ENCODE measurements at regions not wholly inside any gene's neighbourhood (a gene's known extent, or its start where the extent isn't known, plus 50 kb on each side); places are given as distances from the start of the nearest gene placed in this dataset.

DNA sequence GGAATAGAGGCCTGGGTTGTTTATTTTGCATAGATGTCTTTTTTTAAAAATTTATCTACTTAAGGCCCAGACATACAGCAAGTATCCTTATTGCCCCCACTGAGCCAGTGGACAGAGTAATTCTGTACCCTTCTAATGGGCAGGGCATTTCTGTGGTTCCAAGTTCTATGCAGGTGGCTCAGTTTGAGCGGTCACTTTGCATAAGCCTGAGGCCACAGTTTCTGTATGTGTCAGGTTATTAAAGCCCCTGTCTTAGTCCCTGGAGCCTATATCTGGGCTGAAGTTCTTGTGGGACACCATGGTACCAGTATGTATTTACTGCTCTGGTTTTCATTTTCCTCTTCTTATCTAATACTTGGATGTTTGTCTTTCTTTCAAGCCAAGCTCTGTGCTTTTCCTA is 168.8 kb downstream of the MID1IP1 start:
- Mint-ChIP-seq H3K36me3 (no peaks in the 10 kb centered on the region), H3K4me1 (no peaks in the 10 kb centered on the region), H3K9me3 (no peaks in the 10 kb centered on the region), H3K4me3 (no peak overlapping the region), H3K27me3 (ENCODE audit: low read depth in 2 of 2) (peaks cover 3 to 43% of the 10 kb centered on the region in 2 donors), H3K27ac (no peak overlapping the region)
- no peak for ATAC-seq
- Histone ChIP-seq H3K27me3 (ENCODE audit: control insufficient read depth, insufficient read depth, low read length) (no peaks in the 10 kb centered on the region), H3K36me3 (ENCODE audit: control insufficient read depth, insufficient read depth, low read length) (no peaks in the 10 kb centered on the region), H3K4me1 (ENCODE audit: control insufficient read depth, insufficient read depth, low read length) (no peaks in the 10 kb centered on the region), H3K27ac (ENCODE audit: low read length) (no peak overlapping the region), H3K4me3 (ENCODE audit: low read length) (no peak overlapping the region), H3K9me3 (ENCODE audit: control insufficient read depth, insufficient read depth, low read length) (no peaks in the 10 kb centered on the region)
- no peak for DNase-seq
- WGBS (ENCODE audit: insufficient coverage), result 100% methylated on average over 1 of the region's 1 CpG
- TF ChIP-seq, protein P1, sequence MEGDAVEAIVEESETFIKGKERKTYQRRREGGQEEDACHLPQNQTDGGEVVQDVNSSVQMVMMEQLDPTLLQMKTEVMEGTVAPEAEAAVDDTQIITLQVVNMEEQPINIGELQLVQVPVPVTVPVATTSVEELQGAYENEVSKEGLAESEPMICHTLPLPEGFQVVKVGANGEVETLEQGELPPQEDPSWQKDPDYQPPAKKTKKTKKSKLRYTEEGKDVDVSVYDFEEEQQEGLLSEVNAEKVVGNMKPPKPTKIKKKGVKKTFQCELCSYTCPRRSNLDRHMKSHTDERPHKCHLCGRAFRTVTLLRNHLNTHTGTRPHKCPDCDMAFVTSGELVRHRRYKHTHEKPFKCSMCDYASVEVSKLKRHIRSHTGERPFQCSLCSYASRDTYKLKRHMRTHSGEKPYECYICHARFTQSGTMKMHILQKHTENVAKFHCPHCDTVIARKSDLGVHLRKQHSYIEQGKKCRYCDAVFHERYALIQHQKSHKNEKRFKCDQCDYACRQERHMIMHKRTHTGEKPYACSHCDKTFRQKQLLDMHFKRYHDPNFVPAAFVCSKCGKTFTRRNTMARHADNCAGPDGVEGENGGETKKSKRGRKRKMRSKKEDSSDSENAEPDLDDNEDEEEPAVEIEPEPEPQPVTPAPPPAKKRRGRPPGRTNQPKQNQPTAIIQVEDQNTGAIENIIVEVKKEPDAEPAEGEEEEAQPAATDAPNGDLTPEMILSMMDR (IDR thresholded peaks at IDR 0.05), result no peak
- intact Hi-C loops (cut with micrococcal nuclease), result no loop called here

DNA sequence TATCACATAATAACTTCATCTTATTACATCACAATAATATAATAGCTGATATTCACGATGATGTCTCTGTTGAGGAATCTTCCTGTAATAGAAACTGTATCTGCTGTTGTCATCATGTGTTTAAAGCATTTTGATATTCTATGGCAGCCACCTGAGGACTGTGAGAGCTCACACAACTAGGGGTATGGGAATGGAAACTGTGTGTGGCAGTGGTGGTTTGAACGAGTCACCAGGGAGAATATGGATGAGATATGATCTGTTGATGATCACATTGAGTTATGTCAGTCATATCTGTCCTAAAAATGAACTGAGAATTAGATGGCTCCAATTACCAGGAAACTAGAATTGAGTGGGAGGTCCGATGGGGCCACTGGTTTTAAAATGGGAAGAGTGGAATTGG is 169.6 kb downstream of the MID1IP1 start:
- Mint-ChIP-seq H3K9me3 (no peaks in the 10 kb centered on the region), H3K27ac (no peak overlapping the region), H3K36me3 (no peaks in the 10 kb centered on the region), H3K4me3 (no peak overlapping the region), H3K27me3 (ENCODE audit: low read depth in 2 of 2) (peaks cover 3 to 43% of the 10 kb centered on the region in 2 donors), H3K4me1 (no peaks in the 10 kb centered on the region)
- H3K4me1 ChIP-seq (ENCODE audit: control insufficient read depth, insufficient read depth, low read length), result no peaks in the 10 kb centered on the region
- no peaks in the 10 kb centered on the region for H3K36me3 ChIP-seq (ENCODE audit: control insufficient read depth, insufficient read depth, low read length)
- TF ChIP-seq, protein P1 (IDR thresholded peaks at IDR 0.05), result no peak
- intact Hi-C loops (cut with micrococcal nuclease), result no loop called here
- H3K27ac ChIP-seq (ENCODE audit: low read length), result no peak overlapping the region
- ATAC-seq (no peak), DNase-seq (no peak)
- no peaks in the 10 kb centered on the region for H3K27me3 ChIP-seq (ENCODE audit: control insufficient read depth, insufficient read depth, low read length)
- H3K9me3 ChIP-seq (ENCODE audit: control insufficient read depth, insufficient read depth, low read length), result no peaks in the 10 kb centered on the region
- no peak overlapping the region for H3K4me3 ChIP-seq (ENCODE audit: low read length)
- WGBS (ENCODE audit: insufficient coverage), result 77% methylated on average over 3 of the region's 3 CpGs

DNA sequence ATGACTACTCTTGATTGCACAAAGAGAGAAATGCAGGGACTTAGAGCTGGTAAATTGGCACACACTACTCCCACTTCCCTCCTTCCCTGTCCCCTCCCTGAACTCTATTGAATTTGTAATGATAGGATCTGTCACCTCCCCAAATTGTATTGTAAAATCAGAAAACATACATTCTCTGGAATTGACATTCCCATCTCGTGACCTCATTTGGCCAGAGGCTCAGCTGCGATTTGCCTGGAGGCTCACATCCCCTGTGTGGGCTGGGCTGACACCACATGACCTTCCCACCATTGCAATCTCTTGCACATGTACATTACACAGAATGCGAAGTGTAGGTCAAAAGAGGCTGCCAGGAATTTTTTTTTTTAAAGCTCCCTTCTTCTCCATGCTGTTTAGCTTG is 172.1 kb downstream of the MID1IP1 start:
- peaks cover 5 to 32% of the 10 kb centered on the region in 2 donors for H3K27me3 Mint-ChIP-seq (ENCODE audit: low read depth in 2 of 2)
- H3K4me1 Mint-ChIP-seq, result no peaks in the 10 kb centered on the region
- Histone ChIP-seq H3K27ac (ENCODE audit: low read length) (no peak overlapping the region), H3K4me3 (ENCODE audit: low read length) (no peak overlapping the region), H3K27me3 (ENCODE audit: control insufficient read depth, insufficient read depth, low read length) (no peaks in the 10 kb centered on the region), H3K4me1 (ENCODE audit: control insufficient read depth, insufficient read depth, low read length) (no peaks in the 10 kb centered on the region), H3K36me3 (ENCODE audit: control insufficient read depth, insufficient read depth, low read length) (no peaks in the 10 kb centered on the region), H3K9me3 (ENCODE audit: control insufficient read depth, insufficient read depth, low read length) (no peaks in the 10 kb centered on the region)
- H3K27ac Mint-ChIP-seq, result no peak overlapping the region
- H3K4me3 Mint-ChIP-seq, result no peak overlapping the region
- H3K36me3 Mint-ChIP-seq, result no peaks in the 10 kb centered on the region
- TF ChIP-seq, protein P1 (IDR thresholded peaks at IDR 0.05), result no peak
- DNase-seq (no peak), ATAC-seq (no peak)
- no peaks in the 10 kb centered on the region for H3K9me3 Mint-ChIP-seq
- intact Hi-C loops (cut with micrococcal nuclease), result no loop called here
- 93% methylated on average over 3 of the region's 3 CpGs for WGBS (ENCODE audit: insufficient coverage)

DNA sequence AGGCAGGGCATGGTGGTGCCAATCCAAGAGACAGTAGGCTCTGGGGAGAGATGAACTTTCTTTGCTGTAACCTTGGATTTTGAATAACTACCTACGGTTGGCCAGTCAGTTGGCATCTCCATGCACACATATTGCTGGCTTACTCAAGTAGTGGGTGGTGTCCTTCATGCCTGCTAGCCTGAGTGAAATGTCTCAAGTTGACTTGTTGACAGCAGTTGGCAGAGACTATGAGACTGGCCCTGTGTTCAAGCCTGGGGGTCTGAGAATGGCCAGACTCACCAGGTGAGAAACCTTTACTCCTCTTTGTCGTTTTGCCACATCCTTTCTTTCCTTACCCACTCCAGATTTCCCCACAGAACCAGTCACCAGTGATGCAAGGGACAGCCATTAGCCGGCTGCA is 173.3 kb downstream of the MID1IP1 start:
- no peaks in the 10 kb centered on the region for H3K4me1 ChIP-seq (ENCODE audit: control insufficient read depth, insufficient read depth, low read length)
- ATAC-seq (no peak), DNase-seq (no peak)
- intact Hi-C loops (cut with micrococcal nuclease), result no loop called here
- TF ChIP-seq, protein P1 (IDR thresholded peaks at IDR 0.05), result no peak
- no peaks in the 10 kb centered on the region for H3K4me1 Mint-ChIP-seq
- H3K9me3 Mint-ChIP-seq, result no peaks in the 10 kb centered on the region
- peaks cover 5 to 24% of the 10 kb centered on the region in 2 donors for H3K27me3 Mint-ChIP-seq (ENCODE audit: low read depth in 2 of 2)
- no peaks in the 10 kb centered on the region for H3K36me3 Mint-ChIP-seq
- H3K4me3 ChIP-seq (ENCODE audit: low read length), result no peak overlapping the region
- H3K9me3 ChIP-seq (ENCODE audit: control insufficient read depth, insufficient read depth, low read length), result no peaks in the 10 kb centered on the region
- WGBS (ENCODE audit: insufficient coverage), result 78% methylated on average over 3 of the region's 3 CpGs
- H3K27ac Mint-ChIP-seq, result no peak overlapping the region
- H3K27me3 ChIP-seq (ENCODE audit: control insufficient read depth, insufficient read depth, low read length), result no peaks in the 10 kb centered on the region
- H3K4me3 Mint-ChIP-seq, result no peak overlapping the region
- no peak overlapping the region for H3K27ac ChIP-seq (ENCODE audit: low read length)
- H3K36me3 ChIP-seq (ENCODE audit: control insufficient read depth, insufficient read depth, low read length), result no peaks in the 10 kb centered on the region

All from natural killer cell (primary cell).